Stomach (tissue), 8 donors: ENCODE measurements at regions not wholly inside any gene's neighbourhood (a gene's known extent, or its start where the extent isn't known, plus 50 kb on each side); places are given as distances from the start of the nearest gene placed in this dataset.

ENCODE experiments used
- DNase-seq, 2 donors: peaks; one replicate each; pipeline versions ENCODE4 v3.0.0 to v3.0.0-alpha.2; 2013 to 2019
- H3K27ac ChIP-seq, 5 donors: fragments of 200-600 bp in 4 of 5; sonication (generic) in 4 of 5; one replicate each; pipeline ENCODE4 v1.5.1; 2013 to 2019; ENCODE audit warnings: mild to moderate bottlenecking in 1 of 5, moderate library complexity in 1 of 5
- H3K27me3 ChIP-seq, 3 donors: fragments of 200-600 bp; sonication (generic); one replicate each; pipeline ENCODE4 v1.5.1; 2017 to 2019; ENCODE audit warnings: mixed run types in 1 of 3
- H3K36me3 ChIP-seq, 4 donors: fragments of 200-600 bp; sonication (generic); 1 replicate in 3 of 4; 2 replicates in 1 of 4; pipeline ENCODE4 v1.5.1; 2016 to 2019
- H3K4me1 ChIP-seq, 4 donors: fragments of 200-600 bp; sonication (generic); one replicate each; pipeline ENCODE4 v1.5.1; 2016 to 2019
- H3K4me3 ChIP-seq, 4 donors: fragments of 200-600 bp; sonication (generic) in 3 of 4; one replicate each; pipeline ENCODE4 v1.5.1; 2016 to 2019; ENCODE audit warnings: mild to moderate bottlenecking in 1 of 4
- H3K9me3 ChIP-seq, 4 donors: fragments of 200-600 bp; sonication (generic); one replicate each; pipeline ENCODE4 v1.5.1; 2016 to 2019
- EP300 ChIP-seq: sonication (generic); formaldehyde crosslinking; IDR thresholded peaks from one replicate; pipeline ENCODE4 v1.6.1; 2017; ENCODE audit warnings: antibody characterized with exemption
- POLR2A ChIP-seq, 4 donors: fragments of 450-650 bp; IDR thresholded peaks; one replicate each; pipeline ENCODE4 v1.6.1; 2016; ENCODE audit warnings: antibody characterized with exemption in 4 of 4, control low read depth in 2 of 4, mild to moderate bottlenecking in 1 of 4, moderate library complexity in 1 of 4
- POLR2AphosphoS5 ChIP-seq, 3 donors: sonication (generic); formaldehyde crosslinking; IDR thresholded peaks; one replicate each; pipeline ENCODE4 v1.6.1; 2016; ENCODE audit warnings: antibody characterized with exemption in 3 of 3
- WGBS, 5 donors: extraction: QIAGEN DNeasy Blood & Tissue Kit in 3 of 5; methylation state at CpG; one replicate each; pipeline versions ENCODE4 v1.1.5 to v1.1.7; 2013 to 2018; 5-methylcytosine and 5-hydroxymethylcytosine counted together
- intact Hi-C: fragments of 100-400 bp; cut with DNase I; formaldehyde crosslinking; loops from one replicate; pipeline ENCODE4 v1.15.1; 2023; ENCODE audit warnings: low total_unique reads
- TF ChIP-seq, protein P1 (sequence below), 7 experiments: fragments of 450-650 bp in 4 of 7; fragments of 200-600 bp in 3 of 7; sonication (generic) in 3 of 7; IDR thresholded peaks; one replicate each; pipeline ENCODE4 v1.5.1; 2016 to 2019; ENCODE audit warnings: antibody characterized with exemption in 7 of 7, control low read depth in 2 of 7, mild to moderate bottlenecking in 1 of 7
- donor health status: healthy with polysubstance abuse.
- donor health status: Bipolar disorder and iron deficiency.
- donor health status: healthy.

DNA sequence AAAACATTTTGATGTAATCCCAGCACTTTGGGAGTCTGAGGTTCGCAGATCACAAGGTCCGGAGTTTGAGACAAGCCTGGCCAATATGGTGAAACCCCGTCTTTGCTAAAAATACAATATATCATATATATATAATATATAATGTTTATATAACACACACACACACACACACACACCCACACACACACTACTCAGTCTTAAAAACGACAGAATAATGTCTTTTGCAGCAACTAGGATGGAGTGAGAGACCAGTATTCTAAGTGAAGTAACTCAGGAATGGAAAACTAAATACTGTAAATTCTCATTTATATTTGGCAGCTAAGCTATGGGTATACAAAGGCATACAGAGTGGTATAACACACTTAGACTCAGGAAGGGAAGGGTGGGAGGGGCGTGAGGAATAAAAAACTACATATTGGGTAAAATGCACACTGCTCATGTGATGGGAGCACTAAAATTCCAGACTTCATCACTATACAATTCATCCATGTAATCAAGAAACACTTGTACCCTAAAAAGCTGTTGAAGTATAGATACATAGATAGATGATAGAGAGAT lies 231.2 kb upstream of the SEMA3A start:
- intact Hi-C loops: no loop called here
- Histone ChIP-seq H3K4me1 (no peaks in the 10 kb centered on the region), H3K4me3 (no peak overlapping the region), H3K36me3 (no peaks in the 10 kb centered on the region), H3K27me3 (no peaks in the 10 kb centered on the region), H3K9me3 (peaks cover 0 to 8% (median 5%) of the 10 kb centered on the region in 4 donors), H3K27ac (no peak overlapping the region)
- 77 to 84% (median 81%) methylated on average over 5 of the region's 5 CpGs for WGBS, 5 donors
- no peak for DNase-seq
- TF ChIP-seq EP300: no peak
- no peak for TF ChIP-seq POLR2A (IDR thresholded peaks at IDR 0.05)
- TF ChIP-seq, protein P1, sequence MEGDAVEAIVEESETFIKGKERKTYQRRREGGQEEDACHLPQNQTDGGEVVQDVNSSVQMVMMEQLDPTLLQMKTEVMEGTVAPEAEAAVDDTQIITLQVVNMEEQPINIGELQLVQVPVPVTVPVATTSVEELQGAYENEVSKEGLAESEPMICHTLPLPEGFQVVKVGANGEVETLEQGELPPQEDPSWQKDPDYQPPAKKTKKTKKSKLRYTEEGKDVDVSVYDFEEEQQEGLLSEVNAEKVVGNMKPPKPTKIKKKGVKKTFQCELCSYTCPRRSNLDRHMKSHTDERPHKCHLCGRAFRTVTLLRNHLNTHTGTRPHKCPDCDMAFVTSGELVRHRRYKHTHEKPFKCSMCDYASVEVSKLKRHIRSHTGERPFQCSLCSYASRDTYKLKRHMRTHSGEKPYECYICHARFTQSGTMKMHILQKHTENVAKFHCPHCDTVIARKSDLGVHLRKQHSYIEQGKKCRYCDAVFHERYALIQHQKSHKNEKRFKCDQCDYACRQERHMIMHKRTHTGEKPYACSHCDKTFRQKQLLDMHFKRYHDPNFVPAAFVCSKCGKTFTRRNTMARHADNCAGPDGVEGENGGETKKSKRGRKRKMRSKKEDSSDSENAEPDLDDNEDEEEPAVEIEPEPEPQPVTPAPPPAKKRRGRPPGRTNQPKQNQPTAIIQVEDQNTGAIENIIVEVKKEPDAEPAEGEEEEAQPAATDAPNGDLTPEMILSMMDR (IDR thresholded peaks at IDR 0.05): no peak
- TF ChIP-seq POLR2AphosphoS5 (IDR thresholded peaks at IDR 0.05): no peak

DNA sequence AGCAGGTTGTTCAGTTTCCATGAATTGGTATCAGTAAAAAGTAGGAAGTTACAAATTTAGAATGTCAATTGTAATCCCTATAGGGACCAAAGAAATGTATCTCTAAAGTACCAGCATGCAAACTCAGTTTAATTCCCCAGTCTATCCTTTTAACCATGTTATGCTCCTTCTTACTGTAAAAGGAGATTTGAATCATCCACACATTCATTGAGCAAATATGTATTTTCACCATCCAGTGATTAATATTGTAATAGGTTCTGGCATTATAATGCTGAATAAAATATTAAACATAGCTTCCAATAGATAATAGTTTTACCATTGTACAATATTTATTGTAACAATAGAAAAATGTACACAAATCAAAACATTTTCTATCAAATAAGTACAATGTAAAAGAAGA lies 228.2 kb upstream of the SEMA3A start:
- intact Hi-C loops: no loop called here
- Histone ChIP-seq H3K27me3 (no peaks in the 10 kb centered on the region), H3K27ac (no peak overlapping the region), H3K4me3 (no peak overlapping the region), H3K36me3 (no peaks in the 10 kb centered on the region), H3K4me1 (no peaks in the 10 kb centered on the region), H3K9me3 (peaks cover 0 to 24% (median 12%) of the 10 kb centered on the region in 4 donors)
- DNase-seq: no peak
- TF ChIP-seq, protein P1 (IDR thresholded peaks at IDR 0.05): no peak
- TF ChIP-seq POLR2A (IDR thresholded peaks at IDR 0.05) (no peak), EP300 (no peak), POLR2AphosphoS5 (IDR thresholded peaks at IDR 0.05) (no peak)

DNA sequence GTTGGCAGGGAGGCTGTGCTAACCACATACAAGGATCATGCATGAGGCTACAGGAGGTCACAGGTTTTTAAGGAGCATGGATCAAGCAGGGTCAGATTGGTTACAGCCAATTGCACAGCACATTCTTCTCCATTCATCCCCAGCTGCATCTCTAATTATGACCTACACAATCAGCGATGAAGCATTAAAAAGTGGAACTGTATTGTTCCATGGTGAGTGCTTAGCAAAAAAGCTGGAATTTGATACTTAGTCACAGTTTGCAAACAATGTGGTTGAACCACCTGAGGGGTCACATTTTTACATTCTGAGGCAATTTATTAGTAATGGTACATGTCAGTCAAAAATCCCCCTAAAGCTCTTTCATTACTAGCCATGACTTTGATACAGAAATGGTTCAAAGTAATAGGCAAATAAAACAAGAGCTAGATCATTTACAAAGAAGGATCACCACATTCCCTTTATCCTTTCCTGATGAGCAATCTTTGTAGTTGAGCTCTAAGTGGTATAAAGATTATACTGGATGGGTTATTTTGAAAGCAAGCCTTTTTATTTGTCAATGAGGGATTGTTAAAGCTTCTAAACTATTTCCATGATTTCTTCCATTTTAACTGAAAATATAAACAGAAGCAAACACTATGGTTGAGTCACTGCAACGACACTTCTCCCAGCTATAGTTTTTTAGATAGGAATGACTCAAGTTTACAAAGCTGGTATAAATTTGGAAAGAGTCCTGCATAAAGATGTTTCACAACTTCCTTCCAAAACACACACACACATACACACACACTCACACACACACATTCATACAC lies 217.8 kb upstream of the SEMA3A start:
- Histone ChIP-seq H3K36me3 (no peaks in the 10 kb centered on the region), H3K4me3 (no peak overlapping the region), H3K9me3 (peaks cover 0 to 6% (median 0%) of the 10 kb centered on the region in 4 donors), H3K4me1 (no peaks in the 10 kb centered on the region), H3K27ac (no peak overlapping the region), H3K27me3 (no peaks in the 10 kb centered on the region)
- TF ChIP-seq POLR2A (IDR thresholded peaks at IDR 0.05) (no peak), EP300 (no peak), POLR2AphosphoS5 (IDR thresholded peaks at IDR 0.05) (no peak)
- TF ChIP-seq, protein P1 (IDR thresholded peaks at IDR 0.05): no peak
- WGBS, 5 donors: 34 to 46% (median 41%) methylated on average over 2 of the region's 2 CpGs
- DNase-seq: no peak
- intact Hi-C loops: no loop called here

- Histone ChIP-seq H3K4me3 (no peak overlapping the region), H3K27me3 (no peaks in the 10 kb centered on the region), H3K9me3 (peaks cover 0 to 21% (median 2%) of the 10 kb centered on the region in 4 donors), H3K4me1 (no peaks in the 10 kb centered on the region), H3K36me3 (no peaks in the 10 kb centered on the region), H3K27ac (no peak overlapping the region)
- 22 to 67% (median 44%) methylated on average over 1 of the region's 1 CpG for WGBS, 5 donors
- intact Hi-C loops: no loop called here
- DNase-seq: no peak
- TF ChIP-seq POLR2AphosphoS5 (IDR thresholded peaks at IDR 0.05) (no peak), EP300 (no peak), POLR2A (IDR thresholded peaks at IDR 0.05) (no peak)
- TF ChIP-seq, protein P1 (IDR thresholded peaks at IDR 0.05): no peak
These were observed 205.1 kb upstream of the SEMA3A start for GRCh38 chr7:84399661-84400060.
